DOHH2 (cell line): ENCODE measurements at regions not wholly inside any gene's neighbourhood (a gene's known extent, or its start where the extent isn't known, plus 50 kb on each side); places are given as distances from the start of the nearest gene placed in this dataset.

Experiments
- EZH2phosphoT487 ChIP-seq: fragments of 200-600 bp; sonication (generic); IDR thresholded peaks from 2 replicates; pipeline ENCODE4 v1.6.1; 2017; ENCODE audit warnings: borderline replicate concordance, mild to moderate bottlenecking, antibody characterized with exemption, low read length, moderate library complexity, mixed read lengths
- TF ChIP-seq, protein P1 (sequence below): fragments of 200-600 bp; sonication (generic); IDR thresholded peaks from one replicate; pipeline ENCODE4 v1.5.1; 2014; ENCODE audit warnings: antibody characterized with exemption, mild to moderate bottlenecking, low read depth, low read length; ENCODE audit not compliant: poor library complexity, severe bottlenecking

DNA sequence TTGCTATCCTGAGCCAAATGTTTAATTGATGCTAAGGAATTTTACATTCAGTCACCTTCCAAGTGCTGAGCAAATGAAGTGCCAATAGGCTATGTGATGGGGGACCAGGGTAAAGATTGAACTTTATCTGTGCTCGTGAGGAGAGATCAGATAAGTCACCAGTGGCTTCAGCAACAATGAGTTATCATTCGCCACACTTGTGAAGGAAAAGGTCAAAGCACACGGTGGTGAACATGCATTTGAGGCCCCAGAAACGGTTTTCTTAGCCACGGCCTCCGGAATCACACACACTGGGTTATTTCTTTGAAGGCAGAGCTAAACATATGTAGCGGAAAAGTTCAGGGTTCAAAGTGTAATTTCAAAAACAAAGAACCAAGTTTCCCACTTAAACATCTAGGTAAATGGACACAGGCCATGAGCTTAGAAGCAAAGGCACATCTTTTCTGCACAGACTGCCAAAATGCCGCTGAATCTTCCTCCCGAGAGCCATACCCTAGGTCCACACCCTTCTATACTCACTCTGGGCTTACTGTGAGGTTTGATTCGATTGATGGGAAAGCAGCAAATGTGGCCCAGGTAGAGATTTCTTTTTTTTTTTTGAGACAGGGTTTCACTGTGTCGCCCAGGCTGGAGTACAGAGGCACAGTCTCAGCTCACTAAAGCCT lies 268.5 kb downstream of the SHQ1 start:
- no peak for TF ChIP-seq EZH2phosphoT487
- TF ChIP-seq, protein P1, sequence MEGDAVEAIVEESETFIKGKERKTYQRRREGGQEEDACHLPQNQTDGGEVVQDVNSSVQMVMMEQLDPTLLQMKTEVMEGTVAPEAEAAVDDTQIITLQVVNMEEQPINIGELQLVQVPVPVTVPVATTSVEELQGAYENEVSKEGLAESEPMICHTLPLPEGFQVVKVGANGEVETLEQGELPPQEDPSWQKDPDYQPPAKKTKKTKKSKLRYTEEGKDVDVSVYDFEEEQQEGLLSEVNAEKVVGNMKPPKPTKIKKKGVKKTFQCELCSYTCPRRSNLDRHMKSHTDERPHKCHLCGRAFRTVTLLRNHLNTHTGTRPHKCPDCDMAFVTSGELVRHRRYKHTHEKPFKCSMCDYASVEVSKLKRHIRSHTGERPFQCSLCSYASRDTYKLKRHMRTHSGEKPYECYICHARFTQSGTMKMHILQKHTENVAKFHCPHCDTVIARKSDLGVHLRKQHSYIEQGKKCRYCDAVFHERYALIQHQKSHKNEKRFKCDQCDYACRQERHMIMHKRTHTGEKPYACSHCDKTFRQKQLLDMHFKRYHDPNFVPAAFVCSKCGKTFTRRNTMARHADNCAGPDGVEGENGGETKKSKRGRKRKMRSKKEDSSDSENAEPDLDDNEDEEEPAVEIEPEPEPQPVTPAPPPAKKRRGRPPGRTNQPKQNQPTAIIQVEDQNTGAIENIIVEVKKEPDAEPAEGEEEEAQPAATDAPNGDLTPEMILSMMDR: no peak
